Activated naive CD4-positive, alpha-beta T cell (primary cell): ENCODE measurements at regions not wholly inside any gene's neighbourhood (a gene's known extent, or its start where the extent isn't known, plus 50 kb on each side); places are given as distances from the start of the nearest gene placed in this dataset.

Experiments
- DNase-seq, 4 experiments: peaks; one replicate each; lab custom pipeline; 2025; lab: John Stamatoyannopoulos, UW

- no peak for DNase-seq
Measured at GRCh38 chr2:42957861-42958301, 165.5 kb upstream of the HAAO start.

DNA sequence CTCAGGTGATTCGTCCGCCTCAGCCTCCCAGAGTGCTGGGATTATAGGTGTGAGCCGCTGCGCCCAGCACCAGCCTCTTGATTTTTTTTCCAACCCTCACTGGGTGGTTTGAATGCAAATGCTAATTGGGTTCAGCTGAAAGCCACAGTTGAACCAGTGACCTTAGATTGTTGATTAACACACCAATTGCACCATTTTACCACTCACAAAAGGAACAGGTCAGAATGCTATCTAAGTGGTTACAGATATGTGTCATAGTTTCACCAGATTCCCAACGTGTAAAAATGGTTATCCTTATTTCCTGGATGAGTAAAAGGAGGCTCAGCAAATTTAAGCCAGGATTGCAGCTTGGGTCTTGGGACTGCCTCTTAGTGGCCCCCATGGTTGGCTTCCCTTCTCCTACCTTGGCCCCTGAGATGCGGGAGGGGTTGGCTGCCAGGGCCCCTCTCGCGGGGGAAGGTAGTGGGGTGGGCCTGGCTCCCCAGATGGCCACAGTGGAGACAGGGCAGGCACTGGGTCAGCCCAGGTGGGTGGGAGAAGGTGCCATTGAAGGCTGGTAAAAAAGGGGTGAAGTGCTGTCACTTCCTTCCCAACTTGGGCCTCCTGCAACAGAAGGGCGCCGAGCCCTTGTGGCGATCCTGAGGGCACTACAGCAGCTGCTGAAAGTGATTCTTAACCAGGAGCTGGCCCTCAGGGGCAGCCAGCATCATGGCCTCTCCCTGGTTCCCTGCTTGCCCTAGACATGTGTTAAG lies 164.9 kb upstream of the HAAO start:
- no peak for DNase-seq

DNA sequence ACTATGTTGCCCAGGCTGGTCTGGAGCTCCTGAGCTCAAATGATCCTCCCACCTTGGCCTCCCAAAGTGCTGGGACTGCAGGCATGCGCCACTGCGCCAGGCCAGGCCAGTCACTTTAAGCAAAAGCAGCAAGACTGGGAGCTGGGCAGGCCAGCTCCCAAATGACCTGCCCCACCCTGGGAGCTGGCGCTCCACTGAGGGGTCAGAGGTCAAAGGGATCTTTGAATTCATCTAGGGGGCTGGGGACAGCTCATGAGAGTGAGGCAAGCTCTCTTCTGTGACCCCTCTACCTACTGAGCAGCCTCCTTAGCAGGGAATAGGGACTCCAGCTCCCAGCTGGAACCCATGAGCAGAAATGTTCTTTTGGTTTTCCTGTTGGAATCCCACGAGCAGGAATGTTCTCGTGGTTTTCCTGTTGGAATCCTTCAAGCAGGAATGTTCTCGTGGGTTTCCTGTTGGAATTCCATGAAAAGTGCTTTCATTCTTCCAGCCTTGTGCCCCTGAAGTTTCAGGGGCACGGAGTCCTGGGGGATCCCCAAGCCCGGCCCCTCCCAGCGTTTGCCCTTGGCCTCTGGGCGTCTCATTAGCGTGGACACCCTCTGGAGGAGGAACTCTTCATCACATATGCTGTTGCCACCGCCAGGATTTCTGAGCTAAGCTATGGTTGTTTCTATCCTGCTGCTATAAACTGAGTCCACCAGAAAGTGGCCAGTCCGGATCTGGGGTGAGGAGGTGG lies 162.0 kb upstream of the HAAO start:
- DNase-seq: no peak

GRCh38 chr2:42953216-42953615 lies 160.8 kb upstream of the HAAO start:
- no peak for DNase-seq

DNA sequence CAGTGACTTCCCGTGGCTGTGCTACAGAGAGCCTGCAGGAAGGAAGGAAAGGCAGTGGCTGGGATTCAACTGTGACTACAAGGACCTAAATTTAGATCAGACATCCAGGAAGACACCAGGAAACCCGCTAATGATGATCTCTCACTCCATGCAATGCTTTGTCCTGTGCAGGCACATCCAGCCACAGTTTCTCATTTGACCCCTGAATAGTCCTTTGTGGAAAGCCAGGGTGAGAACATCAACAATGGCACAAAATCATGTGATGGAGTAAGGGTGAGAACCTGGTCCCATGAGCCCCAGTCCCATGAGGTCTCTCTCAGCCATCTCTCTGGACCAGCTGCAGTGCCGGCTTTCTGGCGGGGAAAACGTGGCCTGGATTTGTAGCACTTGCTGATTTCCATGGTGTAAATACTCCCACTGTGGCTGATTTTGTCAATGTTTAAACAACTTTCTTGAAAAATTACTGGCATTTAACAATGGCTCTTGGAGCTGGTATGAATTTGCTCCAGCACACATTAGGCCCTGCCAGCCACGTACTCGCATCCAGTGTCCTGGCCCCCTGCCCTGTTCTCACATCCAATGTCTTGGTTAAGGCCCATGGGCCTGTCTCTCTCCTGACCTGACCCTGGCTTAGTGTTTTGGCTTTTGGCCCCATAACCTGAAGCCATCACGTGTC lies 159.0 kb upstream of the HAAO start:
- no peak for DNase-seq

DNA sequence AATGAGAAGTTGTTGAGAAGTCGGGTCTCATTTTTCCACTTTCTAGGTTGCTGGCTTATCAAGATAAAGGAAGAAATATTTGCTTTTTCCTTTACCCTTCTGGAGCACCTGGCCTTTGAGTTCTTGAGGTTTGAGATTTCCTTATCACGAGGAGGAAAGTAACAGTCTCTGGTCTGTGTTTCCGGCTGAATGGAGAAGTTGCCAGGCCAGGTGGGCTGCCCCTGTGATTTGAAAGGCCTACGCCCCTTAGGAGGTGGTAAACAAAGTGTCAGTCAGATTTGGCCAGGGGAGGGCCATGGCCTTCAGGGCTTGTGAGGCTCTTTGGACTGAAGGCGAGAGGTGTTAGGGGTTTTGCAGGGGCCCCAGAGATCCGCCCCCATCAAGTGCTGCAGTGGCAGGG lies 156.7 kb upstream of the HAAO start:
- no peak for DNase-seq

- no peak for DNase-seq
Measured at GRCh38 chr2:42947809-42948600, 155.6 kb upstream of the HAAO start.

DNA sequence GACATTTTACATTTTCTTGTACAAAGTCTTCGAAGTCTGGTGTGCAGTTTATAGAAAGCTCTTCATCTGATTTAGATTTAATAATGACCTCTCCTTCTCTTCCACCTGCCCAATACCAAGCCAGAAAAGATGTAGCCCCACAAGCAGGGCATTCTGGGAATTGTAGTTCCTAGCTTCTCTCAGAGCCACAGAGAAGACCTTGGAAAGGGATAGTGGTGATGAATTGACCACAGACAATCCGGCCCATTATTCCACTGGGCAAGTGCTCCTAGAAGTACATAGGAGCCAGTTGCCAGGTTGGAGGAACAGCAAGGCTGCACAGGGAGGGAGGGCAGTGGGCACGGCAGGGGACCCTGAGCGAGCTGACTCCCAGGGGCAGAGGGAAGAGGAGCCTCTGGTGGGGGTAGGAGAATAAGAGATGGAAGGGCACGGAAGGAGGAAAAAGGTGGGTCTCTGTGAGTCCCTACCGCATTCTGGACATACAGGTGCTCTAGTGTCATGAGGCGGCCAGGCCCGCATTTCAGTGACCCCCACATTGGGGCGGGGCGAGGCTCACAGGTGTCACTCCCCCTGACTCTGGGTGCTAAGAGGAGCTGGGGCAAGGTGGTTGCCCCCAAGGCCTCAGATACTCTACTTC lies 152.5 kb upstream of the HAAO start:
- no peak for DNase-seq

GRCh38 chr2:42942990-42943493 lies 150.7 kb upstream of the HAAO start:
- DNase-seq: no peak

DNA sequence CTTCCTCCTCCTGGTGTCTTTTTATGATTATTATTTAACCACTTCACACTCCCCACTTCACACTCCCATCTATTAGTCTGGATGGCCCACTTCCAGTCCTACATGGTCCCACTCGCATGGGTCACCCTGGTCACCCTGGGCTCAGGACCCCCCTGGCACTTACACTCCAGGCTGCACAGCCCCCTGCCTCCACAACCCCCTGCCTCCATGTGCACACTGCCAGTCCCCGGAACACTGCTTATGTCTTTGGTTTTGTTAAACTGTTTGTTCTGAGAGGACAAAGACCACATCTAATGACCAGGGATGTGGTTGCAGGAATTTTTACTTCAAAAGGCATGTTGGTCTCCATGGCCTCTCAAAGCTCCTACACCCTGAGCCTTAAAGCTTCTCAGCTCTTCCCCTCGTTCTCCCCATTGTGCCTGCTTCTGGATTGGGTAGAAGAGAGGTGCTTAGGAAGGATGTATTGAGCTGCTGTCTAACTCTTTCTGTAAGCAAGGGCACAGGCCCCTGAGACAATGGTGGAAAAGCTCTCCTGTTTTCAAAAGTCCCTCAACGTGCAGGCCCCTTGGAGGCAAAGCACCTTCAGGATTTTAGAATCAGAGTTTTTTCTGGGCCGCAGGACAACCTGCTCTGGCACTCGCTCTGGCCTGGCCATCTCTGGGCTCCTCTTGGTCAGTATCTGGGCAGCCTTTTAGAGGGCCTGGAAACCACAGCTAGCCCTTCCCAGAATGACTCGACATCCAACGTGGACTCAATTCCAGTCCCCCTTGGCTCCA lies 150.0 kb upstream of the HAAO start:
- no peak for DNase-seq

GRCh38 chr2:42941633-42942176 lies 149.3 kb upstream of the HAAO start:
- DNase-seq: no peak

DNA sequence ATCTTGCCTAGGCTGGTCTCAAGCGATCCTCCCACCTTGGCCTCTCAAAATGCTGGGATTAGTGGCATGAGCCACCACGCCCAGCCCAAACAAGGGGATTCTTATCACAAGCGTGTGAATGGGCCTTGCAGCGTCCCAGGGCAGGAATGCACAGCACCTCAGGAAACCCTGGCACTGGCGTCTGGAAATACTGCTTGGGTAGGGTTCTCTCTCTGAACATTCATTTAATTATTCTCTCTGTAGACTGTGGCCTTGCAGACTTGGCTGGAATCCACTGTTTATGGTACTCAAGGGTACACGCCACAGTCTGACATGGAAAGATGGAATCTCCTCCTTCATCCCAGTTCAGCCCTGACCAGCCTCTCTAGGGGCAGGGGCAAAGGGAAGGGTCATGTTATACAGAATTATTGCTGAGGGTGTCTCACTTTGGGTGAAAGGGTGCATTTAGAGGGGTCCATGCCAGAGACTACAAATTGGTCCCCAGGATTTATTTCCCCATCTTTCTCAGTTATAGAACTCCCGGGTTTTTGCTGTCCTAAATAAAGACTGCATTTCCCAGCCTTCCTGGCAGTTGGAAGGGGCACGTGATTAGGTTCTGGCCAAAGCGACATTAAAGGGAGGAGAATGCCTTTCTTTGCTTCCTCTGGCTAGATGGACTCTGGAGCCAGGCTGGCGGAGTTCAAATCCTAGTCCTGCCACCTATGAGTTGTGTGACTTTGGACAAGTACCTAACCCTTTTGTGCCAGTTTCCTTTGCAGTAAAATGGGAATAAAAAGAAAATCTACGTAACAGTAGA lies 147.2 kb upstream of the HAAO start:
- DNase-seq: no peak

GRCh38 chr2:42938671-42939370 lies 146.4 kb upstream of the HAAO start:
- no peak for DNase-seq

- DNase-seq: no peak
Measured at GRCh38 chr2:42937171-42937875, 144.9 kb upstream of the HAAO start.

DNA sequence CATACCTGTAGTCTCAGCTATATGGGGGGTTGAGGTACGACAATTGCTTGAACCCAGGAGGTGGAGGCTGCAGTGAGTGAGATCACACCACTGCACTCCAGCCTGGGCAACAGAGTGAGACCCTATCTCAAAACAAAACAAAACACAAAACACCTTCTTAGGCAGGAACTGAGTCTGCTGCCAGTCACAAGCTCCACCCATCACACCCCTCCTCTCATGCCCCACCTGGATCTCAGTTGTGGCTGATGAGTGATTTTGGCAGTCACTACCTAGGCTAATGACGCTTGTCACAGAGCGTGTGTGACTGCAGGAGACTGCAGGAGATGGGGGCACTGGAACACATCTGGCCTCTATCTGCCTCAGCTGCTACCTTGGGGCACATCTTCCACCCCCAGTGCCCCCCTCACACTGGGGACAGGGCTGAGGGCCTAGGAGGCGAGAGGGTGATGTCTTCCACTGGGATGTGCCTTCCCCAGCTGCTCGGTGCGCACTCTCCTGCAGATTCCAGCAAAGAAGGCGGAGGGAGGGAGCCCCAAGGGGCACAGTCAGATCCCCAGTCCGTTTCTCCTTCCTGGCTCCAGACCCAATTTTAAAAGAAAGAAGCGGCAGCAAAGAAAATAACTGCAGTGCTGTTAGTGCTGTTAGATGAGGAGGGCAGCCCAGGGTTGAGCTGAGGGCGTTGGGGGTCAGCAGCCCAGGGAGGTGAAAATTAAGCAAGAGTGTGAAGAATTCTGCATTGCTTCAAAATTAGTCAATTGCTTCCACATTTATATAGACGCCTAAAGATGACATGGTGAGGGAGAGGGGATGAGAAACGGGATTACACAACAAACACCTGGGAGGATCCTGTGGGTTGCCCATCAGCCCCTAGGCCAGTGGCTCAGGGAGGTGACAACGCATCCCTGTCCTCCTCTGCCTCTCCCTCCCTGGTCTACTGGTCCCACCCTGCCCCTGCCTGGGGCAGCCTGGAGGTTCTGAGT lies 143.6 kb upstream of the HAAO start:
- no peak for DNase-seq

- DNase-seq: no peak
Measured at GRCh38 chr2:42934580-42935186, 142.3 kb upstream of the HAAO start.

- DNase-seq: no peak
Measured at GRCh38 chr2:42933824-42934254, 141.5 kb upstream of the HAAO start.
